Keratinocyte (primary cell): ENCODE measurements at regions not wholly inside any gene's neighbourhood (a gene's known extent, or its start where the extent isn't known, plus 50 kb on each side); places are given as distances from the start of the nearest gene placed in this dataset.

ENCODE experiments used
- CTCF ChIP-seq, 3 experiments: IDR thresholded peaks in 1 of 3; conservative IDR thresholded peaks in 1 of 3; optimal IDR thresholded peaks in 1 of 3; 2 replicates in 2 of 3; 3 replicates in 1 of 3; pipeline versions ENCODE3 to v1.5.1; 2011; ENCODE audit warnings: low read length in 3 of 3, mild to moderate bottlenecking in 3 of 3, moderate library complexity in 2 of 3, control low read depth in 1 of 3, inconsistent platforms in 1 of 3; ENCODE audit not compliant: insufficient read depth in 2 of 3; ENCODE audit errors: extremely low read depth in 1 of 3
- EZH2 ChIP-seq: IDR thresholded peaks from one replicate; pipeline ENCODE4 v1.6.1; 2012; ENCODE audit warnings: inconsistent platforms, mild to moderate bottlenecking, low read length, moderate library complexity

- TF ChIP-seq CTCF (optimal IDR thresholded peaks at IDR 0.05 in 1 of 3, IDR thresholded peaks at IDR 0.05 in 1 of 3, conservative IDR thresholded peaks at IDR 0.05 in 1 of 3; ENCODE audit: extremely low read depth in 1 of 3, insufficient read depth in 2 of 3, low read length in 3 of 3) (no peak), EZH2 (no peak)
Measured at GRCh38 chr12:94037444-94037843, 110.9 kb upstream of the PLXNC1 start.
